Astrocyte of the spinal cord (primary cell): ENCODE measurements at regions not wholly inside any gene's neighbourhood (a gene's known extent, or its start where the extent isn't known, plus 50 kb on each side); places are given as distances from the start of the nearest gene placed in this dataset.

Experiments used
- DNase-seq: peaks from one replicate; pipeline ENCODE4 v3.0.0; 2011; ENCODE audit warnings: low read depth, low spot score
- H3K4me3 ChIP-seq: 2 replicates; pipeline ENCODE4 v1.5.1; 2011; ENCODE audit warnings: low read depth, mild to moderate bottlenecking, low read length, moderate library complexity
- CTCF ChIP-seq: IDR thresholded peaks from 2 replicates; pipeline ENCODE4 v1.5.1; 2012; ENCODE audit warnings: low read depth, mild to moderate bottlenecking, low read length, inconsistent platforms
- in situ Hi-C: cut with HindIII; loops from 2 replicates; pipeline ENCODE4 v1.10.0; 2017; ENCODE audit warnings: low sequenced_read_pairs

DNA sequence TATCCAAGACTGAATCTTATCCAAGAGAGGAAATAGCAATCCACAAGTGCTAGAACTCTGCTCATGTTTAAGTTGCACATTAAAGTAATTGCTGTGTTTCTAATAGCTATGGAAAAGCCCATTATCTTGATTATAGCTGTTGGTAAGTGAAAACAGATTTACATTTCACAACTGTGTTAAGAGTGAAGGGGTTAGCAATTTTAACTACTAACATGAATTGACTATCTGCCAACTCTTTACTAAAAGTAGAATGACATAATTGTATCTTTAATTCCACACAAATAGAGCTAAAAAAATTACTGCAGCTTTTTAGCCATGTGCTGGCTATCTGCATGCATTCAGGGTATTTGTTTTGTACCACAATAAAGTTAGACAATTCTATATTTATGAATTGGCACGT is 277.9 kb upstream of the IRAK1BP1 start:
- no peak overlapping the region for H3K4me3 ChIP-seq
- TF ChIP-seq CTCF, result no peak
- in situ Hi-C loops, result no loop called here
- no peak for DNase-seq

DNA sequence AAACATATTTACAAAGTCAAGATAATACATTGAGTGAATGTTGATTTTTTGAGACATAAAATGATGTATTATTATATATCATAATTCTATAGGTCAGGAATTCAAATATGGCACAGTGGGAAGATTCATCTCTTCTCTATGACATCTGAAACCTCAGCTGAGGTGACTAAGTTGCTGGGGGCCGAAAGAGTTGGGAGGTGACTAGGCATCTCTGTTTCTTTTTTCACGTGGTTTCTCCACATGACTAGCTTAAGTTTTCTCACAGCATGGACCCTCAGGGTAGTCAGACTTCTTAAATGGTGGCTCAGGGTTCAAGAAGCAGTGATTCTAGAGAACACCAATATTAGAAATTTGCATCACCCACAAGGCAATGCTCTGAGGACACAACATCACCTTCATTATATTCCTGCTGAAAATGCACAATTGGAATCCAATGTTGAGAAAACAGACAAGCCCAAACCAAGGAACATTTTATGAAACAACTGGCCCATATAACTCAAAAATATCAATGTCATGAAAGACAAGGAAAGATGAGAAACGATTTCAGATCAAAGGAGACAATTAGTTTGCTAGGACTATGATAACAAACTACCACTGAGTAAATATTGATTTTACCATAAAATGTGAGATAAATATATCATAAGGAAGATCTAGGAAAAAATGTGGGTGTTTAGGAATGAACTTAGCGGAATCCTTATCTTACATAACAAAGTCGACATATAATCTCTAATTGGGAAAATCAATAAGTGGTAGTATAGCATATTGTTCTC is 273.3 kb upstream of the IRAK1BP1 start:
- no peak for TF ChIP-seq CTCF
- in situ Hi-C loops, result no loop called here
- DNase-seq, result no peak
- no peak overlapping the region for H3K4me3 ChIP-seq

DNA sequence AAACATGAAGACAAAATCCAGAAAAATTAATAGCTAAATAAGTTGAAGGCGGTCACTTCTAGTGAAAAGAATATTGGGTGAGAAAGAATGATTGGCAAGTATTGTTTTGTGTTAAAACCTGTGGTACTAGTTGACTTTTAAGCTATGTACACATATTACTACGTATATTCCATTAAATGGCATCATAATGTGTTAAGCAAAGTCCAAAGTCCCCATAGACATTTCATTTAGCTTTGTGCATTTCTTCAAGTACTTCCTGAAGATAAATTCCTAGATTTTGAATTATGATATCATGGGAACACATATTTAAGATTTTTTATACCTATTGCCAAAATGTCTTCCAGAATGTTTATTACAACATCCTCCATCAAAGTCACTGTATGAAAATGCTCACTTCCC is 272.7 kb upstream of the IRAK1BP1 start:
- in situ Hi-C loops, result no loop called here
- DNase-seq, result no peak
- no peak overlapping the region for H3K4me3 ChIP-seq
- no peak for TF ChIP-seq CTCF

- DNase-seq, result no peak
- H3K4me3 ChIP-seq, result no peak overlapping the region
- in situ Hi-C loops, result no loop called here
- TF ChIP-seq CTCF, result no peak
These were observed 269.4 kb upstream of the IRAK1BP1 start for GRCh38 chr6:78597966-78598365.

DNA sequence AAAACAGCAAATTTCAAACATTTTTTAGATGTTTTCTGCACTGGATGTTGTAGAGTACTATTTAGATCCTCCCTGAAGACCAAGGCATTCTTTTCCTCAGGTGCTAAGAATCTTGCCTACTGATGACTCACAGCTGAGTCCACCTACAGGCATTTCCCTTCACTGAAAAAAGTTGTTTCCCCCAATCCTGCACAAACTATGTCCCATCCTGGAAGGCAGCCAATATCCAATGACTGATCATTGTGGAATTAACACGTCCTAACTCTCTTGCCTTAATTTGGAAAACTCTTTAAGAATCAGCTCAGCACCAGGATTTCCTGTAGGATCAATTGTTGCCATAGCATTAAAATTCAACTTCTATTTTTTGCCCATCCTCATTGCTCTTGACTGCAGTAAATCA is 268.4 kb upstream of the IRAK1BP1 start:
- in situ Hi-C loops, result no loop called here
- DNase-seq, result peak; percentile 96
- no peak for TF ChIP-seq CTCF
- no peak overlapping the region for H3K4me3 ChIP-seq

- TF ChIP-seq CTCF, result no peak
- in situ Hi-C loops, result no loop called here
- no peak overlapping the region for H3K4me3 ChIP-seq
- DNase-seq, result no peak
These were observed 267.8 kb upstream of the IRAK1BP1 start for GRCh38 chr6:78599526-78599925.
